ENCODE measurements at regions not wholly inside any gene's neighbourhood (a gene's known extent, or its start where the extent isn't known, plus 50 kb on each side); places are given as distances from the start of the nearest gene placed in this dataset.

DNA sequence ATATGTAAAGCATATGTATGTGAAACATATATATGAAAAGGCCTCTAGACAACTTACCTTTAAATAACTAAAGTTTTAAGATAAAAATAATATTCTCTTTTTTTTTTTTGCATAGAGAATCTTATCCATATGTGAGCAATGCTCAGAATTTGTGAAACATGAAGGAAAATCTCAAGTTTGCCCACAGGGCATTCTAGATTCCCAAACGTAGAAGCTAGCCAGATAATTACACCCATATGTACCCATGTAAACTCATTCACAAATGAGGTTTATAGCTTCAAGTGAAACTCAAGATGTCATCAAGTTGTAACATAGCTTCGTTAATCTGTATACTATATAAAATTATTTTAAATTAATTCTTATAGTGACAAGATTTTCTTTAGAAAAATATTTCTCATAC, 537.3 kb upstream of the NR2F2 start:
- TF ChIP-seq POLR2AphosphoS5 (IDR thresholded peaks at IDR 0.05; ENCODE audit: low read depth) (no peak), SPI1 (IDR thresholded peaks at IDR 0.05; ENCODE audit: borderline replicate concordance, low read depth) (no peak), GABPA (IDR thresholded peaks at IDR 0.05; ENCODE audit: low read depth) (no peak)
- TF ChIP-seq, protein P1, sequence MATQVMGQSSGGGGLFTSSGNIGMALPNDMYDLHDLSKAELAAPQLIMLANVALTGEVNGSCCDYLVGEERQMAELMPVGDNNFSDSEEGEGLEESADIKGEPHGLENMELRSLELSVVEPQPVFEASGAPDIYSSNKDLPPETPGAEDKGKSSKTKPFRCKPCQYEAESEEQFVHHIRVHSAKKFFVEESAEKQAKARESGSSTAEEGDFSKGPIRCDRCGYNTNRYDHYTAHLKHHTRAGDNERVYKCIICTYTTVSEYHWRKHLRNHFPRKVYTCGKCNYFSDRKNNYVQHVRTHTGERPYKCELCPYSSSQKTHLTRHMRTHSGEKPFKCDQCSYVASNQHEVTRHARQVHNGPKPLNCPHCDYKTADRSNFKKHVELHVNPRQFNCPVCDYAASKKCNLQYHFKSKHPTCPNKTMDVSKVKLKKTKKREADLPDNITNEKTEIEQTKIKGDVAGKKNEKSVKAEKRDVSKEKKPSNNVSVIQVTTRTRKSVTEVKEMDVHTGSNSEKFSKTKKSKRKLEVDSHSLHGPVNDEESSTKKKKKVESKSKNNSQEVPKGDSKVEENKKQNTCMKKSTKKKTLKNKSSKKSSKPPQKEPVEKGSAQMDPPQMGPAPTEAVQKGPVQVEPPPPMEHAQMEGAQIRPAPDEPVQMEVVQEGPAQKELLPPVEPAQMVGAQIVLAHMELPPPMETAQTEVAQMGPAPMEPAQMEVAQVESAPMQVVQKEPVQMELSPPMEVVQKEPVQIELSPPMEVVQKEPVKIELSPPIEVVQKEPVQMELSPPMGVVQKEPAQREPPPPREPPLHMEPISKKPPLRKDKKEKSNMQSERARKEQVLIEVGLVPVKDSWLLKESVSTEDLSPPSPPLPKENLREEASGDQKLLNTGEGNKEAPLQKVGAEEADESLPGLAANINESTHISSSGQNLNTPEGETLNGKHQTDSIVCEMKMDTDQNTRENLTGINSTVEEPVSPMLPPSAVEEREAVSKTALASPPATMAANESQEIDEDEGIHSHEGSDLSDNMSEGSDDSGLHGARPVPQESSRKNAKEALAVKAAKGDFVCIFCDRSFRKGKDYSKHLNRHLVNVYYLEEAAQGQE (IDR thresholded peaks at IDR 0.05; ENCODE audit: insufficient replicate concordance, low read depth) = no peak
- TF ChIP-seq, protein P2, sequence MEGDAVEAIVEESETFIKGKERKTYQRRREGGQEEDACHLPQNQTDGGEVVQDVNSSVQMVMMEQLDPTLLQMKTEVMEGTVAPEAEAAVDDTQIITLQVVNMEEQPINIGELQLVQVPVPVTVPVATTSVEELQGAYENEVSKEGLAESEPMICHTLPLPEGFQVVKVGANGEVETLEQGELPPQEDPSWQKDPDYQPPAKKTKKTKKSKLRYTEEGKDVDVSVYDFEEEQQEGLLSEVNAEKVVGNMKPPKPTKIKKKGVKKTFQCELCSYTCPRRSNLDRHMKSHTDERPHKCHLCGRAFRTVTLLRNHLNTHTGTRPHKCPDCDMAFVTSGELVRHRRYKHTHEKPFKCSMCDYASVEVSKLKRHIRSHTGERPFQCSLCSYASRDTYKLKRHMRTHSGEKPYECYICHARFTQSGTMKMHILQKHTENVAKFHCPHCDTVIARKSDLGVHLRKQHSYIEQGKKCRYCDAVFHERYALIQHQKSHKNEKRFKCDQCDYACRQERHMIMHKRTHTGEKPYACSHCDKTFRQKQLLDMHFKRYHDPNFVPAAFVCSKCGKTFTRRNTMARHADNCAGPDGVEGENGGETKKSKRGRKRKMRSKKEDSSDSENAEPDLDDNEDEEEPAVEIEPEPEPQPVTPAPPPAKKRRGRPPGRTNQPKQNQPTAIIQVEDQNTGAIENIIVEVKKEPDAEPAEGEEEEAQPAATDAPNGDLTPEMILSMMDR (IDR thresholded peaks at IDR 0.05; ENCODE audit: insufficient read depth, low read length) = no peak
- no peak for DNase-seq (ENCODE audit: low read depth in 1 of 2, low spot score in 1 of 2)
- Histone ChIP-seq H3K27ac (replicated peaks) (no peak overlapping the region), H3K4me3 (replicated peaks; ENCODE audit: insufficient read depth, low read length) (no peak overlapping the region), H3K27me3 (ENCODE audit: insufficient read depth, poor library complexity, severe bottlenecking) (no peaks in the 10 kb centered on the region)

DNA sequence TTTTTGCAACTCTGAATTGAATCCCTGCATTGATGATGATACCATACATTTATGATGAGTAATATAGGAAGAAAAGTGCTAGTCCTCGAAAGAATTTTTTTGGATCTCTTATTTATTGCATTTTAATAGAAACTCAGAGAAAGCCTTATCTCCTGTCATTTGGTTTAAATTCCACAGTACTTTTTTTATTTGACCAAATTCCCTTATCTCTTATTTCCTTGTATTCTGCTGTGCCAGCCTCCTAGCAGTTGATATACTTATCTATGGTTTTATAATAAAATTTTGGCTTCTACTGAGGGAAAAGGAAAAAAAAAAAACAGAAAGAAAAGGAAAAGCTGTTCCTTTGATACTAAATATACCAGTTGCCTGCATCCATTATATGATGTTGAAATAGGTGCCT, 535.1 kb upstream of the NR2F2 start:
- no peak for TF ChIP-seq SPI1 (IDR thresholded peaks at IDR 0.05; ENCODE audit: borderline replicate concordance, low read depth)
- TF ChIP-seq, protein P2 (IDR thresholded peaks at IDR 0.05; ENCODE audit: insufficient read depth, low read length) = no peak
- H3K4me3 ChIP-seq (replicated peaks; ENCODE audit: insufficient read depth, low read length) = no peak overlapping the region
- no peak for DNase-seq (ENCODE audit: low read depth in 1 of 2, low spot score in 1 of 2)

DNA sequence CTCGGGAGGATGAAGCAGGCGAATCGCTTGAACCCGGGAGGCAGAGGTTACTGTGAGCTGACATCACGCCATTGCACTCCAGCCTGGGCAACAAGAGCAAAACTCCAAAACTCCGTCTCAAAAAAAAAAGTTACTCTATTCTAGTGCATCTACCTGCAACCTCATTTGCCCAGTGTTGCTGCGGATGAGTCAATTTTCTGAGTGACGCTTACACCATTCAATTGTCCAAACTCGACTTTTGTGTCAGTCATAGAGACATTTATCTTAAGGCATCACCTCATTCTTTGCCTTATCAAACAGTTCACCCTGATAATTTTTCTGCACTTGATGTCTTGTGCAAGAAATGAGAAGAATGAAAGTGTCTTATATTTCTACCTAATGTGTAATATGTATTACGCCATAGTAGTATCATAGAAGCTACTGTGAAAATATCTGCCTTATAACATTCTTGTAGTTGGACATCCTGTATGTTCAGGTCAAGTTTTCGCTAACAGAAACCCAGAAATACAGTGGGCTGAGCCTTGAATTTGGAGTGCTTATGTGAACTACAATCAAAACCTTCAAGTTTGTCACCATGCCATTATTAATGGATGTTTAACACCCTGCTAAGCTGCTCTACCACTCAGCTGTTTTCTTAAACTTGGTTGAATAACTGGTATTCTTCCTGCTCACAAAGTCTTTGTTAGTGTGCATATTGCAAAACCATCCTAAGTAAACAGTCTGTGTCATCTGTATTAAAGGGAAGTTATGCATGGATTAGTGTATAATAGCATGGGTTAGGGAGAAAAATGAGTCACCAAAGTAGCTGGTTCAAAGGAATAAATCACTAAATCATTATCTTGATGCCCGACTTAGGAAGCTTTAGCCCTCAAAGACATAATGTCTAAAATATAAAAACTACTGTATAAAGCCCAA, 531.0 kb upstream of the NR2F2 start:
- H3K27ac ChIP-seq (replicated peaks) = no peak overlapping the region
- TF ChIP-seq GABPA (IDR thresholded peaks at IDR 0.05; ENCODE audit: low read depth) (no peak), SPI1 (IDR thresholded peaks at IDR 0.05; ENCODE audit: borderline replicate concordance, low read depth) (no peak), POLR2AphosphoS5 (IDR thresholded peaks at IDR 0.05; ENCODE audit: low read depth) (no peak)
- TF ChIP-seq, protein P1 (IDR thresholded peaks at IDR 0.05; ENCODE audit: insufficient replicate concordance, low read depth) = no peak
- TF ChIP-seq, protein P2 (IDR thresholded peaks at IDR 0.05; ENCODE audit: insufficient read depth, low read length) = no peak
- no peaks in the 10 kb centered on the region for H3K27me3 ChIP-seq (ENCODE audit: insufficient read depth, poor library complexity, severe bottlenecking)
- H3K4me3 ChIP-seq (replicated peaks; ENCODE audit: insufficient read depth, low read length) = no peak overlapping the region
- no peak for DNase-seq (ENCODE audit: low read depth in 1 of 2, low spot score in 1 of 2)

More for the DNA sequence above, 535.1 kb upstream of the NR2F2 start:
- Histone ChIP-seq H3K27me3 (ENCODE audit: insufficient read depth, poor library complexity, severe bottlenecking) (no peaks in the 10 kb centered on the region), H3K27ac (replicated peaks) (no peak overlapping the region)
